Dermis microvascular lymphatic vessel endothelial cell (primary cell): ENCODE measurements at regions not wholly inside any gene's neighbourhood (a gene's known extent, or its start where the extent isn't known, plus 50 kb on each side); places are given as distances from the start of the nearest gene placed in this dataset.
"Not testable (repeated sequence)": the region's sequence is repeated elsewhere in the genome, so short reads cannot be mapped to it uniquely, and the experiment has no call there.

Experiments used
- DNase-seq, 2 donors: peaks; one replicate each; pipeline versions ENCODE4 v3.0.0 to v3.0.0-alpha.2; 2010; ENCODE audit warnings: low read depth in 2 of 2

DNA sequence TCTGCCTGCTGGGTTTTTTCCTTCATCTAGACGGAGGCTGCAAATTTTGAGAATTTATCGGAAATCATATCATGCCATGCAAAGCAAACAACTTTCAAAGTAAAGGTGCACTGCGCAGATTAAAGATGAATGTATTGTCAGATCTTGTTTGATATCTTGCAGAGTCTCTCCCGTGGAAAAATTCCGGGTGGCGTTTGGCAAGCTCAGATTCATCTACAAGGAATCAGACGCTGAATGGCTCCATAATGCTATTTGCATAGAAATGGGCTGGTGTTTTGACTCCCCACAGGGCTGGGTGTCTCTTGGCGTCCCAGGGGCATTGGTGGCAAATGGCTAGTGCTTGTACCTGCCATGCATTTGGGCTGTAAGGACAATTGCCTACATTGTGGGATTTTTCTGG is 274.0 kb downstream of the VRK1 start:
- no peak for DNase-seq

GRCh38 chr14:97073622-97074021 is 276.4 kb downstream of the VRK1 start:
- DNase-seq: no peak

GRCh38 chr14:97074456-97074855 is 277.3 kb downstream of the VRK1 start:
- no peak for DNase-seq

DNA sequence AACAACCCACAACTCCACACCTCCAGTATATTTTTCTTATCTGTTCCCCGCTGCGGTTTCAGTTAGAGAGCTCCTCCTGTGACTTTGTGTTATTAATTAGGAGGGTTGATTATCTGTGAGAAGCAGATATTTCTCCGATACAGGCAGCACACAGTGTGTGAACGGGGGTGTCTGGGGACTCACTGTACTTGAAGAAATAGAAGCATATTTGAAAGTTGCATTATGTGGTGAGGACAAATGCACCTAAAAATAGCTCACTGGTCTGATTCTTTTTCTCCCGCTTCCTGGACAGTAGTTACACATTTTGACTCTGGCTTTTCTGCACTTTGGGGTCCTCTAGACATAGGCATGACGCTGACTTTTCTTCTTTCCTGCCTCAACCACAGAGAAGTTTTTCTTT is 277.7 kb downstream of the VRK1 start:
- DNase-seq: no peak

DNA sequence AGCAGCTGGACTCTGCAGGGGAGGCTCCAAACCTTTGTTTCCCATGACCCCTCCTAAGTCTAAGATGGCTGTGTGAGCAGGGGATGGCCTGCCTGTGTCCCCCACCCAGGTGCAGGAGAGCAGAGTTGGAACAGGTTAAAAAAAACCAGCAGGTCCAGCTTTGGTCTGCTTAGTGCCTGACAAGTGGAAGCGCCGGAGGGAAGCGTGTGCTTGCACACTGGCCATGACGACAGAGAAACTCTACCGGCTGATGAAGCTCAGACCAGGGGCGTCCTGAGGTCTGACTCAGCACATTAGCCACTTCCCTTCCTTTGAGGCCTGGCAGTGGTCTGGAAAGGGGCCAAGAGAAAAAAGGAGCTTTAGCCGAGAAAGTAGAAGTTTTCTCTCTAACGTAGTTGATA is 280.1 kb downstream of the VRK1 start:
- DNase-seq: no peak

- DNase-seq: no peak
Observed at GRCh38 chr14:97077687-97078086, 280.5 kb downstream of the VRK1 start.

DNA sequence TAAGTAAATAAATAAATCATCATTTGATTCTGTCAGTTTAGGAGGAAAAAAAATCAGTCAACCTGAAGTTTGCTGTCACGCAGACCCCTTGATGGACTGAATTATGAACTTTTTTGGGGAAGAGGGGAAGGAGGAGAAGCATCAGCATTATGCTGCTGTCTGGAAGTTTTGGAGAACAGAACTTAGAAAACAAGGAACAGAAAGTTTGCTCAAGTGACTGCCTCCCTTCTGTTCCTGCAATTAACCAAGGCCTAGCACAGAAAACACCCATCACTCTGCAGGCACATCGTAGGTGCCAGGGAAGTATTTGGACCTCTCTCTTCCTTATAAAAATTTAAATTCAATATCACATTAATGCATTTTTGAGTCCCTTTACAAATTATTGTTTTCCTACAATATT is 283.8 kb downstream of the VRK1 start:
- no peak for DNase-seq

- no peak for DNase-seq
Observed at GRCh38 chr14:97095269-97095668, 298.1 kb downstream of the VRK1 start.

- no peak for DNase-seq
Observed at GRCh38 chr14:97097296-97097695, 300.1 kb downstream of the VRK1 start.

GRCh38 chr14:97100306-97100705 is 303.1 kb downstream of the VRK1 start:
- no peak for DNase-seq

DNA sequence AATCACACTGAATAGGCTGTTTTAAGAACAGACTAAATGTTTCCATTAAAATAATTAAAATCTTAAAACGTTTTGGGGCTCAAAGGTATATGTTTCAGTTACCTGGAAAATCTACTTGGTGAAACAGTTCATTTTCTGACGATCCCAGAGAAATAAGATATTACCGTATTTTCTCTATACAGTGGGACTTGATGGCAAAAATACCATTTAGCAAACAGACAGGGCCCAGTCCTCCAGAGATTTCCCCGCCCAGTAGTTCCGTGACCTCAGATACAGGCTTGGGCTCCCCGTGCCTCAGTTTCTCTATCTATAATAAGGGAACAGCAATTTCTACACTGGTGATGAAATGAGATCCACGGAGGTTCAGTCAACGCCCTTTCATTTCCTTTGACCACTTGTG is 304.4 kb downstream of the VRK1 start:
- no peak for DNase-seq

DNA sequence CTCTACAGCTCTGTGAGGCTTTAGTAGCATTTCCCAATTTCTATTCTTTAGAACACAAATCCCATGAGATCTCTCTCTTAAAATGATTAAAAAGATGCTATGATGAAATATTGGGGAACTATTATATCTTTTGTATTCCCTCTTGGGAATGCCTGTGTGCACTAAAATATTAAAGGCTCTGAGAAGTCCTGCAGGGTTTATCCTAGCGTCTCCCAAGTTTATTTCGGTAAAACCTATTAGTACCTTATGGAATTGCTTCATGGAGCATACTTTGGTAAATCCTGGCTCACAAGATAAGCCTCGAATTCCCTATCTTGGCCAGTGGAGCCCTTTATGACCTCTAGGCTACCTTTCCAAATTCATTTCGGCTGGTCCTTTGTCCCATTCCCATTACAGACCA is 306.8 kb downstream of the VRK1 start:
- no peak for DNase-seq

GRCh38 chr14:97106166-97106565 is 309.0 kb downstream of the VRK1 start:
- no peak for DNase-seq

- DNase-seq: no peak
Observed at GRCh38 chr14:97106609-97107008, 309.4 kb downstream of the VRK1 start.

GRCh38 chr14:97107080-97107479 is 309.9 kb downstream of the VRK1 start:
- no peak for DNase-seq

GRCh38 chr14:97107760-97108159 is 310.6 kb downstream of the VRK1 start:
- DNase-seq: no peak

DNA sequence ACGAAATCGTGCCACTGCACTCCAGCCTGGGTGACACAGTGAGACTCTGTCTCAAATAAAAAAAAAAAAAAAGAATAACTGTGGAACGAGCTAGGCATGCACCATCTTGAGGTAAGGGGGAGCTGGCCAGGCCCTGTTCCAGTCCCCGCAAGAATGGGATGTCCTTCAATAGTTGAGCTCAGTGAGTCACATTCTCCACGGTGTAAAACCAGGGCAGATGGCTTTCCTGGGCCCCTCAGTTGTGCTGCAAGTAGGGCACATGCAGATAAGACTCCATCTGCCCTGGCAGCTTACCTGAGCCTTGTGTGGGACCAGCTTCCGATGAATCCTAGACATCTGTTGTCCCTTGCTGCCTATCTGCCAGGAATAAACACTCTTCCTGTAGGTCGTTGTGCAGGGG is 312.1 kb downstream of the VRK1 start:
- DNase-seq: no peak

DNA sequence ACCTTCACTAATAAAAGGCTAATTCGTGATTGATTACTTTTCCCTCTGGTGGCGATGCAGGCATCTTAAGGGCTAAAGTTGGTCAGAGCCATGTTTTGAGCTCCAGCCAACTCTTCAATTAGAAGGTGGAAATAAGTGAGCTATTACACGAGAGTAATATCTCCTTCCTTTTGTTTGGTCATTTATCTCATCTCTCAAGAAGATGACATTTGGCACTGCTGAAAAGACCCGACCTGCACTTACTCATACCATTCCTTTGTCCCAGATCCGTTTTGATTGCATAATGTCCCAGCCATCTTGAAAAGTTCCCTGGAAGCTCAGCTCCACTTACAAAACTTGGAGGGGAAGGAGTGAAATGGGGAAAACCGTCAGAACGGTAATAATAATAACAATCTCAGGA is 316.2 kb downstream of the VRK1 start:
- DNase-seq: no peak

DNA sequence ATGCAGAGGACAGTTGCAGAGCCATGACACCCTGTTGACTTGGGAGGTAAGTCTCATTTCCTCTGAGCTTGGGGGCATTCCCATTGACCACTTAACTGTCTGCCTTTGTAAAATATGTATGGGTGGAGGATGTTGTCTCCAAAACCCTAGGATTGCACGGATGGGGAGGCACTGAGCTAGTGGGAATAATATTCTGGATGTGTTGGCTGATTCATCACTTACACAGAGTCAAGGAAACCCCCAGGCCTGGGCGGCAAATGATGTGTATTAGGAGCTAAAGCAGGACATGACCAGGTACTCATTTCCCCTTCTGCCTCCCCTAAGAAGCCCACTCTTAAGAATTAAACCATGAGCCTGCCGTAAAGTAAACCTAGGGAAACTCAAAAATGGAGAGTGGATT is 319.4 kb downstream of the VRK1 start:
- no peak for DNase-seq

- no peak for DNase-seq
Observed at GRCh38 chr14:97117693-97118092, 320.5 kb downstream of the VRK1 start.

DNA sequence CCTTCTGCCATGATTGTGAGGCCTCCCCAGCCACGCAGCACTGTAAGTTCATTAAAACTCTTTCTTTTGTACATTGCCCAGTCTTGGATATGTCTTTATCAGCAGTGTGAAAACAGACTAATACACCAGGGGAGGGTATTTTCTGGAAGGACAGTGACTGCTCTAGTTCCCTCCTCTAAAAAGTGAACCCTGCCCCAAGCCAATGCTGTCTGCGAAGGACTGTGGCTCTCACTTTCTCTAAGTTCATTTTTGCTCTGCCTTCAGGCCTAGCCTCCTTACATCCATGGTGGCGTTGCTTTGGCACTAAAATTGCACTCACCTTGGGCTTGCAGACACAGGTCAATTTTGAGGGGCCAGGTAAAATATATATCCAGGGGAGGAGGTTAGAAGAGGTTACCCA is 323.0 kb downstream of the VRK1 start:
- DNase-seq: no peak

DNA sequence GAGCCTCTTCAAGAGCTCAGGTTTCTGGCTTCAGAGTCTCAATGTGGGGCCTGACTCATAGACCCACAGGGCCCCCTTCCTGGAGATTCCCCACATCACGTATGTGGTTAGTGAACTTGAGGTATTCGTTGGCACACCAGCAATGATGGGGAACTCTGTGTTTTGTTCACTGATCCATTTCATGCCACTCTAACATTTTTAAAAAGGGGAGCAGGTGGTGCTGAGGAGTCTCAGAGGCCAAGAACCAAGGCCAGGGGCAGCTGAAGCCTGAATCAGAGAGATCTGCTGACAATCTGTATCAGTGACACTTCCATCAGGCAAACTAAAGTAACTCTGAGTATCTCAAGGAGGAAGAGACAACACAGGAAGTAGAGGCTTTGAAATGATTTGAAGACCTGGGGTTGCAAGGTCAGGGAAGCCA is 323.4 kb downstream of the VRK1 start:
- DNase-seq: no peak

- DNase-seq: no peak
Observed at GRCh38 chr14:97129639-97130038, 332.5 kb downstream of the VRK1 start.

DNA sequence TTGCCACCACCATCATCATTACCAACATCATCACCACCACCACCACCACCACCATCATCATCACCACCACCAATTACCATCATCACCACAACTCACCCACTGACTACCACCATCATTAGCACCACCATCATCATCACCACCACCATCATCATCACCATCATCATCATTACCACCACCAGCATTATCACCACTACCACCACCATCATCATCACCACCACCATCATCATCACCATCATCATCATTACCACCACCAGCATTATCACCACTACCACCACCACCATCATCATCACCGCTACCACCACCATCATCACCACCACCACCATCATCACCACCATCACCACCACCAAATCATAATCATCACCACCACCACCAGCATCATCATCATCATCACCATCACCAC is 338.7 kb downstream of the VRK1 start:
- DNase-seq: not testable (repeated sequence)

- no peak for DNase-seq
Observed at GRCh38 chr14:97137705-97138104, 340.5 kb downstream of the VRK1 start.
